ENCODE measurements at regions not wholly inside any gene's neighbourhood (a gene's known extent, or its start where the extent isn't known, plus 50 kb on each side); places are given as distances from the start of the nearest gene placed in this dataset.

DNA sequence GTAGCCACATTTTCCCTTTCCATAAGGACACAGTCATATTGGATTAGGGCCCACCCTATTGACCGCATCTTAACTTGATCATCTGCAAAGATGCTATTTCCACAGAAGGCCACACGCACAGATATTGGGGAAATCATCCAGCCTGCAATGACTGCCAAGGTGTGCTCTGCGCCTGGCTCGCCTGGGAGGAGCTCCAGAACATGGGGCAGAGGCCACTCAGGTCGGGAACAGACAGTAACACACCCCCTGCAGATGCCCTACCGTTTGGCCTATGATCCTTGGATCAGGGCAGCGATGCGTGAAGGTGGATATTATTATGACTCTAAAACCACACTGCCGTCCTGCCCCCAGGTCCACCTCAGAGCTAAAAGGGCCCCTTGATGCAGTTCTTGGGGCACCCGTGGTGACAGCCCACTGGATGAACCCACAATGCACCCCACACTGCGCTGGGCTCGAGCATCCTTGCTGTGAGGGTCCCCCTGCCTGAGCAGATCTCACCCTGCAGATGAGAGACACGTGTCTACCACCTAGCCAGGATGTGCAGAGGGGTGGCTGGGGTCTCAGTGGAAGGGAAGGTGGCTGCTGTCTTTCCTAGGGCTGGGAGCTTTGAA lies 72.9 kb upstream of the ZNF516 start:
- no peak for TF ChIP-seq POLR2A (IDR thresholded peaks at IDR 0.05)
- no peak for TF ChIP-seq CTCF (IDR thresholded peaks at IDR 0.05)

All from adrenal gland (tissue), 5 donors.